ENCODE measurements at regions not wholly inside any gene's neighbourhood (a gene's known extent, or its start where the extent isn't known, plus 50 kb on each side); places are given as distances from the start of the nearest gene placed in this dataset.

DNA sequence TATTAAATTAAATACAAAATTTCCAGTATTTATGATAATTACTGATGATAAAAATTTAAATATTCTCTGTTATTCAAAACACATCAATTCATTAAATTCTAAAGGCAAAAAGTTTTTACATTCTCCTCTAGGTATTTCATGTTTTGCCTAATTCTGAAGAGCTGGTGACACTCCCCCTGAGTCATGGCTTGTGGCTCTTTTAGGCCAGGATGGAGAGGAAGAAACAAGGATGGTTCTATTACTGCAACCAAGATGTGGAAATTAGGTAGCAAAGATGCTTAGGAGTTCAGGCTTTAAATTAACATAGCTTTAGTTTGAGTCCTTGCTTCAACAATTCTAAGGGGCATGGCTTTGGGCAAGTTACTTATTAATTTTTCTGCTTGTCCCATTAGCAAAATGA lies 1295.8 kb downstream of the EFNA5 start:
- TF ChIP-seq CTCF (conservative IDR thresholded peaks at IDR 0.05) = no peak
- no peak overlapping the region for H3K27ac ChIP-seq

DNA sequence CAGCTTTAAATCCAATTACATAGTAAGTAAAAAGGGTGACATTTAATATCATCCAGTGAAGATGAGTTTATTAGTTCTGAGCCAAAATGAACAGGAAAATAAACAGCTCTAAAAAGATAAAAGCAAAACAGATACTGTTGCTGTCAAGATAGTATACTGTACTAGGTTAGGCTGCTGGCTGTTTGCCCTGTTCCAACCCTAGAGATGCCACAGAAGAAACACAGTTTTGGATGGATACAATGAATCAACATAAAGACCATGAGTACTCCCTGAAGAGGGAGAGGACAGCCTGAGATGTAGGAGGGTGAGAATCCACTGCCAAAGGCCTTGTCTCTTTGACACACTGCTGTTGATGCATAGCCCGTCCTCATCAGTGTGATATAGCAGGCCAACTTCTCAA lies 1302.7 kb downstream of the EFNA5 start:
- TF ChIP-seq CTCF (conservative IDR thresholded peaks at IDR 0.05) = no peak
- no peak overlapping the region for H3K27ac ChIP-seq

- no peak for TF ChIP-seq CTCF (conservative IDR thresholded peaks at IDR 0.05)
- H3K27ac ChIP-seq = no peak overlapping the region
Observed at GRCh38 chr5:106367281-106367680, 1303.5 kb downstream of the EFNA5 start.

- TF ChIP-seq CTCF (conservative IDR thresholded peaks at IDR 0.05) = no peak
Observed at GRCh38 chr5:106363578-106363977, 1307.2 kb downstream of the EFNA5 start.

GRCh38 chr5:106361905-106362304 lies 1308.8 kb downstream of the EFNA5 start:
- no peak for TF ChIP-seq CTCF (conservative IDR thresholded peaks at IDR 0.05)

More at GRCh38 chr5:106363578-106363977, 1307.2 kb downstream of the EFNA5 start:
- H3K27ac ChIP-seq = no peak overlapping the region

DNA sequence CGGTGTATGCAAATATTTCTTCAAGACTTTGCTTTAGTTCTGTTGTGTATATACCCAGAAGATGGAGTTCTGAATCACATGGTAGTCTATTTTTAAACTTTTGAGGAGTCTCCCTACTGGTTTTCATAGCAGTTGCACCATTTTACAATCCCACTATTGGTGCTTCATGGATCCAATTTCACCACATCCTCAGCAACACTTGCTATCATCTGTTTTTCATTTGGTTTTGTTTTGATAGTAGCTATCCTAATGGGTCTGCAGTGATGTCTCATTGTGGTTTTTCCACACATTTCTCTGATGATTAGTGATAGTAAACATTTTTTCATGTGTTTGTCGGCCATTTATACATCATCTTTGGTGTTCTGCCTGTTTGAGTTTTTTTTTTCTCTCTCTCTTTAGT lies 1339.3 kb downstream of the EFNA5 start:
- TF ChIP-seq CTCF (conservative IDR thresholded peaks at IDR 0.05) = no peak
- H3K27ac ChIP-seq = no peak overlapping the region

More at GRCh38 chr5:106361905-106362304, 1308.8 kb downstream of the EFNA5 start:
- no peak overlapping the region for H3K27ac ChIP-seq

DNA sequence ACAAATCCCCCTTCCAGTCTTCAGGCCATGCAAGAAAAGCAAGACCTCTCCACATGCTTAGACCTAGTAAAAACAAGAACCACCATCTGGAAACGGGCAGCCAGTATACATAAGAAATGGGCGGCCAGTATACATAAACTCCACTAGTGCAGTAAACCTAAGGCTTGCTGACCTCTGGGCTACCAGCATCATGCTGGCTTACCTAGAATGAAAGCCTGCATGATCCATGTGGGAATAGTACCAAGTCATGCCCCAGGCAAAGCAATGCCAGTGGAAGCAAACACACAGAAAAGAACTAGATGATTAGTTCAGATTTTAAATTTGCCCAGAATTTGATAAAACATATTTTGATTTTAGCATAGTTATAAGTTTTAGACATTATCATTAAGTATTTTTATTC lies 1346.4 kb downstream of the EFNA5 start:
- TF ChIP-seq CTCF (conservative IDR thresholded peaks at IDR 0.05) = no peak
- H3K27ac ChIP-seq = no peak overlapping the region

DNA sequence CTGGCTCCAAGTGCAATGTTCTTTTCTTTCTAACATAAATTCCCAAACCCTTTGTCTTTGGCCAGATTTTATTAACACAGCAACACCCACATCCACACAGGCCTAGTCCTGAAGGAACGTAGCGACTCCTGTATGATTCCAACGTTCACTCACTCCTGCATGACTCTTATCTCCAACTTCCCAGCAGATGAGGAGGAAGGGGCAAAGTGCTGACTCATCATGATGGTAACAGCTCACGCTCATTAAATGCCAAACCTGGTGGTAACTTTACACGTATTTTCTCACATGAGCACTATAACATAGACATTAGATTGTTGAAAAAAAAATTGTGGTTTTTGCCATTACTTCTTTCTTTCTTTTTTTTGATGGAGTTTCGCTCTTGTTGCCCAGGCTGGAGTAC lies 1349.5 kb downstream of the EFNA5 start:
- H3K27ac ChIP-seq = no peak overlapping the region
- TF ChIP-seq CTCF (conservative IDR thresholded peaks at IDR 0.05) = no peak

Measured in VCaP (cell line).